ENCODE measurements at regions not wholly inside any gene's neighbourhood (a gene's known extent, or its start where the extent isn't known, plus 50 kb on each side); places are given as distances from the start of the nearest gene placed in this dataset.

GRCh38 chr9:103552712-103553111 is 541.4 kb upstream of the SMC2 start:
- H2AK5ac ChIP-seq (ENCODE audit: low read depth, low read length): no peak overlapping the region
- H4K8ac ChIP-seq (ENCODE audit: extremely low read depth, insufficient read depth, low read length): no peak overlapping the region
- no peaks in the 10 kb centered on the region for H4K20me1 ChIP-seq (replicated peaks in 1 of 2; ENCODE audit: control insufficient read depth in 1 of 2, insufficient read depth in 2 of 2, low read length in 2 of 2)
- H3K4ac ChIP-seq (replicated peaks; ENCODE audit: insufficient read length, low read depth, low read length): no peak overlapping the region
- no peaks in the 10 kb centered on the region for H3K79me2 ChIP-seq (ENCODE audit: control insufficient read depth in 1 of 2, insufficient read depth in 2 of 2, low read length in 2 of 2)
- no peak overlapping the region for H2BK15ac ChIP-seq (ENCODE audit: low read length)
- H4K91ac ChIP-seq (replicated peaks; ENCODE audit: insufficient read length, low read length): no peak overlapping the region
- H2BK20ac ChIP-seq (ENCODE audit: low read length): no peak overlapping the region
- H3K9me3 ChIP-seq (ENCODE audit: insufficient read depth in 2 of 2, low read depth in 1 of 2, low read length in 1 of 2): no peaks in the 10 kb centered on the region
- no peak overlapping the region for H3K18ac ChIP-seq (ENCODE audit: extremely low read depth, low read length)
- no peak overlapping the region for H3K56ac ChIP-seq (replicated peaks; ENCODE audit: insufficient read length, low read depth, low read length)
- H3K4me1 ChIP-seq (replicated peaks in 1 of 4; ENCODE audit: control insufficient read depth in 3 of 4, insufficient read depth in 4 of 4, low read length in 3 of 4): no peaks in the 10 kb centered on the region
- H3K79me1 ChIP-seq (ENCODE audit: low read depth, low read length): no peaks in the 10 kb centered on the region
- ChIA-PET POLR2A (ENCODE audit: partially characterized antibody) (no interaction called here), CTCF (ENCODE audit: partially characterized antibody) (no interaction called here)
- H3K4me3 ChIP-seq (ENCODE audit: extremely low read depth in 1 of 4, insufficient read depth in 2 of 4, low read depth in 3 of 4, low read length in 4 of 4): no peak overlapping the region
- H3K23me2 ChIP-seq (ENCODE audit: low read depth, low read length): no peaks in the 10 kb centered on the region; the same call in 1 of the 2 replicates
- no peak overlapping the region for H3K23ac ChIP-seq (ENCODE audit: insufficient read length)
- H4K5ac ChIP-seq (ENCODE audit: insufficient read length, low read depth, low read length): no peak overlapping the region
- no peak overlapping the region for H3K14ac ChIP-seq (ENCODE audit: insufficient read length)
- H2BK12ac ChIP-seq (ENCODE audit: low read depth, low read length): no peak overlapping the region
- WGBS, 2 experiments (ENCODE audit: extremely low coverage in 1 of 2, insufficient coverage in 1 of 2, insufficient read length in 1 of 2, insufficient replicate concordance in 2 of 2, low coverage in 1 of 2, low lambda C conversion rate in 2 of 2, missing lambda C conversion rate in 1 of 2): 86% methylated on average over 1 of the region's 1 CpG; no CpG with 5 or more reads in 1 of the 2 experiments
- no peak overlapping the region for H2BK120ac ChIP-seq (replicated peaks; ENCODE audit: low read depth, low read length)
- no peaks in the 10 kb centered on the region for H3K36me3 ChIP-seq (ENCODE audit: control insufficient read depth in 2 of 4, insufficient read depth in 4 of 4, low read length in 3 of 4)
- H3K27ac ChIP-seq (ENCODE audit: low read depth, low read length): no peak overlapping the region
- FAIRE-seq (no peak), DNase-seq (ENCODE audit: low read depth in 1 of 2, low spot score in 2 of 2) (no peak)
- H2BK5ac ChIP-seq (ENCODE audit: low read depth, low read length): no peak overlapping the region
- H3K9ac ChIP-seq (replicated peaks in 1 of 4; ENCODE audit: extremely low read depth in 1 of 4, low read depth in 3 of 4, low read length in 3 of 4): no peak overlapping the region
- TF ChIP-seq CEBPB (IDR thresholded peaks at IDR 0.05; ENCODE audit: low read depth, low read length): peak; percentile 67; the same call in 1 of the 2 replicates
- no peak for TF ChIP-seq RFX5 (IDR thresholded peaks at IDR 0.05; ENCODE audit: borderline replicate concordance, low read depth, low read length)
- H2AFZ ChIP-seq (ENCODE audit: low read length): no peak overlapping the region
- no peak overlapping the region for H3K4me2 ChIP-seq (ENCODE audit: insufficient read depth in 1 of 2, low read depth in 2 of 2, low read length in 2 of 2)
- H3K27me3 ChIP-seq (replicated peaks in 1 of 4; ENCODE audit: control insufficient read depth in 3 of 4, extremely low read depth in 1 of 4, insufficient read depth in 3 of 4, low read length in 3 of 4): no peaks in the 10 kb centered on the region
